HG03039 (cell line): ENCODE measurements at regions not wholly inside any gene's neighbourhood (a gene's known extent, or its start where the extent isn't known, plus 50 kb on each side); places are given as distances from the start of the nearest gene placed in this dataset.
"Not testable (repeated sequence)": the region's sequence is repeated elsewhere in the genome, so short reads cannot be mapped to it uniquely, and the experiment has no call there.

Experiments
- ATAC-seq: cut with Tn5 transposase; IDR thresholded peaks from one replicate; pipeline ENCODE4 v1.9.1; 2021; ENCODE audit warnings: mild to moderate bottlenecking, moderate library complexity; ENCODE audit not compliant: unreplicated experiment

DNA sequence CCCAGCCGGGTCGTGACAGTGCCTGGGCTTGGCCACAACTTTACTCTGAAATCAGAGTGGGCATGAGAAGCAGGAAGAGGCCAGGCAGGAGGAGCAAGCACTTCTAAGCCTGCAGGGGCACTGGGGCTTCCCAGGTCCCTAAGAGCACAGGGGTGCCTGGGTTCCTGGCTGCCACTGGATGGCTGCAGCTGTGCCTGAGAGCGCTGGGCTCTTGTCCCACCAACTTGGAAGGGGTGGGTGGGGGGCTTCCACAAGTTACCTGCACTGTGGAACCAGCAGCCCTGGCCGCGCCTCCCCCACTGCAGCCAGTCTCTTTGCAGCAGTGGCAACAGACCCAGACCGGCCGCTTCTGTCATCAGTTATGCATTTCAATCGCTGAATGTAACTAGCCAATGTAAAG, 434.7 kb upstream of the GRM3 start:
- ATAC-seq, result no peak

- no peak for ATAC-seq
These were observed 436.0 kb upstream of the GRM3 start for GRCh38 chr7:86207740-86208139.

GRCh38 chr7:86202833-86203232, 440.9 kb upstream of the GRM3 start:
- no peak for ATAC-seq

- no peak for ATAC-seq
These were observed 441.9 kb upstream of the GRM3 start for GRCh38 chr7:86201767-86202166.

DNA sequence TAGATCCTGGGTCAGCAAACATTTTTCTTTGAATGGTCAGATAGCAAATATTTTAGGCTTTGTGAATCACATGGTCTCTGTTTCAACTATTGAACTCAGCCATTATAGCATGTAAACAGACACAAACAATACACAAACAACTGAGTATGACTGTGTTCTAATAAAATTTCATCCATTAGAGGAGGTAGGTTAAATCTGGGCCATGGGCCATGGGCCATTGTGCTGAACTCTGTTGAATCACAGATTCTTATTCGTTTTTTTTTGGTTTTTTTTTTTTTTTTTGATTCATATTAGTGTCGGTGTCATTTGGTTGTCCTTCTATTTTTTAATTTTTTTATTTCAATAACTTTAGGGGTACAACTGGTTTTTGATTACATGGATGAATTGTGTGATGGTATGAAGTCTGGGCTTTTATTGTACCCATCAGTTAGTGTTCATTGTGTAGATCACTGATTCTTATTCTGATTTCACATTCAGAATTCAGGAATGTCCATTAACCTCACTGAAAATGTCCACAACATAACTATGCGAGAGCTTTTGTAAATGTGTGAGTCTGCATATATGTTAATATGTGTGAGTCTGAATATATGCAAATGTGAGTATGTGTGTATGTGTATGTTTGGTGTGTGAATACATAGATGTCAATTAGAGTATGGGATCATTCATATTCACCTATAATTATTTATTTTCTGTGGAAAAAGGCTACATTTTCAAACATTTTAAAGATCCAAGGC, 443.7 kb upstream of the GRM3 start:
- ATAC-seq, result no peak

DNA sequence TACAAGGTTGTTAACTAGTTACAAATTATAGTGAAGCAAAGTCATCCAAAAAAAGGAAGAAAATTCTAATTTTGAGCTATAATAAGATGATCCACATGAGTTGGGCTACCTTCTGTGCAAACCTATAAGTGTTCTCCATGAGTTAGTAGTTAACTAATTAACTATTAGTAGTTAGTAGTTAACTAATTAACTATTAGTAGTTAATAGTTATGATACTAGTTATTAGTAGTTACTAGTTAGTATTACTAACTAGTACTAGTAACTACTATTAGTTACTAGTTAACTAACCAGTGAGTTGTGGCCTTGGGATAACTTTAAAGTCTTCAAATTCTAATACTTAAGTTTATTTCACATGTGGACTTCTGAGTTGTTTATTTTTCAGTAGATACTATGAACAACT, 453.4 kb upstream of the GRM3 start:
- ATAC-seq, result no peak

GRCh38 chr7:86181474-86181873, 462.2 kb upstream of the GRM3 start:
- no peak for ATAC-seq

DNA sequence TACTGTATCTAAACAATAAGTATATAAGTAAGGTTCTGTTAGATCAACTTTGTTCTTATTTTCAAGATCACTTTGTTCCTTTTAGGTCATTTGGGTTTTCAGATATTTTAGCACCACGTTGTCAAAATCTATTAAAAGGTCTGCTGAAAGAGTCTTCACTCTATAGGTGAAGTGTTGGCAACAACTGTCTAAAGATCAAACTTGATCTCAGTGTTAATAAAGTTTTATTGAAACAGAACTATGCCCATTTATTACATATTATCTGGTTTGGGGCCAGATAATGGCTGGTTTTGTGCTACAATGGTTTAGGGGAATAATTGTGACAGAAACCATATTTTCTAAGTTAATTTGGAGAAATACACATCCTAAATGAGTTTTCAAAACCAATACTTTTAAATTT, 478.9 kb upstream of the GRM3 start:
- no peak for ATAC-seq

- no peak for ATAC-seq
These were observed 485.6 kb upstream of the GRM3 start for GRCh38 chr7:86158111-86158510.

- ATAC-seq, result no peak
These were observed 488.1 kb upstream of the GRM3 start for GRCh38 chr7:86155623-86156022.

GRCh38 chr7:86152926-86153325, 490.8 kb upstream of the GRM3 start:
- no peak for ATAC-seq

GRCh38 chr7:86149024-86149665, 494.6 kb upstream of the GRM3 start:
- no peak for ATAC-seq

DNA sequence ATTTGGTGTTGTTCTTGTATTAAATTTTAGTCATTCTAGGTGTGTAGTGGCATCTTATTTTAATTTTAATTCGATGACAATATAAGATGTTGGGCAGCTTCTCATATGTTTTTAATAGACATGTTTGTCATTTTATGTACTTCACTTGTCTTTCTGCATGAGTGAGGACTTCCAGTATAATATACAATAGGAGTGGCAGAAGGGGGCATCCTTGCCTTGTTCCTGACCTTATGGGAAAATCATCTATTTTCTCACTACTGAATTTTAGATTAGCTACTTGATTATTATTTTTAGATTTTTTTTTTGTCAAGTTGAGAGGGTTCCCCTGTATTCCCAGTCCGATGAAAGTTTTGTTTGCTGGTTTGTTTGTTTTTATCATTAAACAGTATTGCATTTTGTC, 495.2 kb upstream of the GRM3 start:
- no peak for ATAC-seq

DNA sequence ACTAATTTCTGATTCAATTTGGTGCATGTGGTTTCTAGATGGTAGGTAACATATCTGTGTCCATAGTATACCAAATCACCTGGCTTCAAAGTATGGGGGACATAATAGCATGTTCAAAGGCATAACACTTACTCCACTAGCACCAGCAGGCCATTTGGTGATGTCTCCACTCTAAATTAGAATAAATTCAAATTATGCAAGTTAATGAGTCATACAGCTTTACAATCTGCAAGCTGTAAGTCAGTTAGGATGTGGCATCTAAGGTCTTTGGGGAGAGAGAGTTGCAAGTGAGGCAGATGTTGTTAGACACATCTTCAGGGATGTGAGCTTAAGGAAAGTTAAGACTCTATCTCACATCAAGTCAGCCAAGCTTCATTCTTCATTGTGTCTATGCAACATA, 506.4 kb upstream of the GRM3 start:
- ATAC-seq, result no peak

GRCh38 chr7:86130268-86130667, 513.4 kb upstream of the GRM3 start:
- ATAC-seq, result no peak

- ATAC-seq, result no peak
These were observed 520.2 kb upstream of the GRM3 start for GRCh38 chr7:86123476-86123875.

DNA sequence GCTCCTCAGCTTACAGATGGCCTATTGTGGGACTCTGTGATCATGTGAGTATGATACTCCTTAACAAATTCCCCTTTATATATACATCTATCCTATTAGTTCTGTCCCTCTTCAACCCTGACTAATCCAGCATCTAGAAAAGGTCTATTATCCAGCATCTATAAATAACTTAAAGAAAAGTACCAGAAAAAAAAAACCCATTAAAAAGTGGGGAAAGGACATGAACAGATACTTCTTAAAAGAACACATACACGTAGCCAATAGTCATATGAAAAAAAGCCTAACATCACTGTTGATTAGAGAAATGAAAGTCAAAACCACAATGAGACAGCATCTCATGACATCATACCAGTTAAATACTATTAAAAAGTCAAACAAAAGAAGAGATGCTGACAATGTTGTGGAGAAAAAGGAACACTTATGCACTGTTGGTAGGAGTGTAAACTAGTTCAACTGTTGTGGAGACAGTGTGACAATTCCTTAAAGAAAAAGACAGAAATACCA, 549.5 kb upstream of the GRM3 start:
- no peak for ATAC-seq

- ATAC-seq, result no peak
These were observed 552.3 kb upstream of the GRM3 start for GRCh38 chr7:86091369-86091768.

GRCh38 chr7:86089455-86089854, 554.3 kb upstream of the GRM3 start:
- ATAC-seq, result no peak

DNA sequence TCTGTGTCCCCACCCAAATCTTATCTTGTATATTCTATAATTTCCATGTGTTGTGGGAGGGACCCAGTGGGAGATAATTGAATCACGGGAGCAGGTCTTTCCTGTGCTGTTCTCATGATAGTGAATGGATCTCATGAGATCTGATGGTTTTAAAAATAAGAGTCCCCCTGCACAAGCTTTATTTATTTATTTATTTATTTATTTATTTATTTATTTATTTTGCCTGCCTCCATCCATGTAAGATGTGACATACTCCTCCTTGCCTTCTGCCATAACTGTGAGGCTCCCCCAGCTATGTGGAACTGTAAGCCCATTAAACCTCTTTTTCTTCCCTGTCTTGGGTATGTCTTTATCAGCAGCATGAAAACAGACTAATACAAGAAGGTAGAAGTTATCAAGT, 579.1 kb upstream of the GRM3 start:
- not testable (repeated sequence) for ATAC-seq

DNA sequence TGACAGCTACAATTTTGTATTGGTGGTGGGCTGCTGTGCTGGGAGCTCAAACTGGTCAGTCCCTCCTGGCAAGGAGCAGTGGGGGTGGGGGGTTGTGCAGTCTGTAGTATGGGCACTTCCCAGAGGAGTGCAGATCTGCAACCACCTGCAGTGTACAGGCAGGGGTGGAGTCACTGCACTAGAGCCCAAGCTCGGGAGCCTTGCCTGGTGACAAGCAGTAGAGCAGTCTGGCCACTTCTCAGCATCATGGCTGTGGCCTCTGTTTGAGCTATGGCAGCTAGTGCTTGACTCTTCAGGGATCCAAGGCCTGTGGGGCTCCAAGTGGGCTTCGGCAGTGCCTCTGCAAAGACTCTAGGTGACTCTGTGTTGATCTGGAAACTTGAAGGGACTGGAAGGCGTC, 585.1 kb upstream of the GRM3 start:
- ATAC-seq, result no peak

DNA sequence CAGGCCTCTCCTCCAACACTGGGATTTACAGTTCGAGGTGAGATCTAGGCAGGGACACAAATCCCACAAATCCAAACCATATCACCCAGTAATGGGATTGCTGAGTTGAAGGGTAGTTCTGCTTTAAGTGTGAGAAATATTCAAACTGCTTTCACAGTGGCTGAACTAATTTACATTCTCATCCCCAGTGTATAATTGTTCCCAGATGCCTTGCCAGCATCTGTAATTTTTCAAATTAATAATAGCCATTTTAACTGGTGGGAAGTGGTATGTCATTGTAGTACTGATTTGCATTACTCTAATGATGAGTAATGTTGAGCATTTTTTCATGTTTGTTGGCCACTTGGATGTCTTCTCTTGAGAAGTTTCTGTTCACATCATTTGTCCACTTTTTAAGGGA, 592.8 kb upstream of the GRM3 start:
- ATAC-seq, result no peak

DNA sequence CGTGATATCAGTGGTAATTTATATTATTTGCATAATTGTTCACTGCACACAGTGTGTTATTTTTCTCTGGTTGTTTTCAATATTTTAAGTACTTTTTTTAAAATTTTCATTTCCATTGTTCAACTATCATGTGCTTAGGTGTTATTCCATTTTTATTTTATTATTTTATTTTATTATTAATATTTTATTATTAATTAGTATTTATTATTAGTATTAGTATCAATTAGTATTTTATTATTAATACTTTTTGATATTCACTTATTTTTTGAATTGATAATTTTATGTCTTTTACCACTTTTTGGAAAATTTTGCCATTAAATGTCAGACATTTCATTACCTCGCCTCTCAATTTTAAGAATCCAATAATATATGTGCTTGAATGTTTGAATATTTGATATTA, 593.8 kb upstream of the GRM3 start:
- ATAC-seq, result no peak
